Panc1 (cell line): ENCODE measurements at regions not wholly inside any gene's neighbourhood (a gene's known extent, or its start where the extent isn't known, plus 50 kb on each side); places are given as distances from the start of the nearest gene placed in this dataset.

Experiments
- POLR2AphosphoS5 ChIP-seq: IDR thresholded peaks from 2 replicates; pipeline ENCODE4 v1.6.1; 2012; ENCODE audit warnings: mild to moderate bottlenecking, low read depth, low read length, moderate library complexity
- SIN3A ChIP-seq: IDR thresholded peaks from 2 replicates; pipeline ENCODE4 v1.6.1; 2012; ENCODE audit warnings: low read depth, mild to moderate bottlenecking, low read length, moderate library complexity, borderline replicate concordance; ENCODE audit not compliant: insufficient read depth
- TF ChIP-seq, protein P1 (sequence below): fragments of 450-650 bp; IDR thresholded peaks from 2 replicates; pipeline ENCODE4 v1.5.1; 2017; ENCODE audit warnings: mild to moderate bottlenecking
- TF ChIP-seq, protein P2 (sequence below), 2 experiments: IDR thresholded peaks; 2 replicates each; pipeline ENCODE4 v1.6.1; 2011 to 2012; ENCODE audit warnings: low read depth in 2 of 2, control low read depth in 1 of 2, low read length in 1 of 2, mild to moderate bottlenecking in 1 of 2, moderate library complexity in 1 of 2; ENCODE audit not compliant: insufficient read depth in 1 of 2

DNA sequence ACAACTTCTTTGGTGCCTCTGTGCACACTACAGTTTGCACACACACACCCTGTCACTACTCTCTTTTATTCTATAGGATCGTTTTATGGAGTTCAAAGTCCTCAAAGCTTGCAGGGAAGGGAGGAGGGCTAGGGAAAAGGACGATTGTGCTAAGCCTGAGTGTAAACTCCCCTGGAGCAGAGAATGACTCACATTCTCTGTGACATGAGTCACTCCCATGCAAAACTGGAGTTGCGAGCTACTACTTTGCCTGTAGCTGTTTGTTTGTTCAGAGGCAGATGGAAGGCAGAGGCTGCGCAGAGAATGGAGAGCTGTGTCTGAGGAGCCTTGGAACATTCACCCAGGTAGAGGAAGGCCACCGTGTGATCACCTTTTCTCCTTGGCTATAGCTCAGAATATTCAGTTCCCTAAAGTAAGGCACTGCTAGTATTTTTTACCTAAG is 80.5 kb upstream of the MBNL2 start:
- TF ChIP-seq, protein P1, sequence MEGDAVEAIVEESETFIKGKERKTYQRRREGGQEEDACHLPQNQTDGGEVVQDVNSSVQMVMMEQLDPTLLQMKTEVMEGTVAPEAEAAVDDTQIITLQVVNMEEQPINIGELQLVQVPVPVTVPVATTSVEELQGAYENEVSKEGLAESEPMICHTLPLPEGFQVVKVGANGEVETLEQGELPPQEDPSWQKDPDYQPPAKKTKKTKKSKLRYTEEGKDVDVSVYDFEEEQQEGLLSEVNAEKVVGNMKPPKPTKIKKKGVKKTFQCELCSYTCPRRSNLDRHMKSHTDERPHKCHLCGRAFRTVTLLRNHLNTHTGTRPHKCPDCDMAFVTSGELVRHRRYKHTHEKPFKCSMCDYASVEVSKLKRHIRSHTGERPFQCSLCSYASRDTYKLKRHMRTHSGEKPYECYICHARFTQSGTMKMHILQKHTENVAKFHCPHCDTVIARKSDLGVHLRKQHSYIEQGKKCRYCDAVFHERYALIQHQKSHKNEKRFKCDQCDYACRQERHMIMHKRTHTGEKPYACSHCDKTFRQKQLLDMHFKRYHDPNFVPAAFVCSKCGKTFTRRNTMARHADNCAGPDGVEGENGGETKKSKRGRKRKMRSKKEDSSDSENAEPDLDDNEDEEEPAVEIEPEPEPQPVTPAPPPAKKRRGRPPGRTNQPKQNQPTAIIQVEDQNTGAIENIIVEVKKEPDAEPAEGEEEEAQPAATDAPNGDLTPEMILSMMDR, result no peak
- TF ChIP-seq SIN3A, result 0 out of 2 replicates have a peak, but pooled peaks have one; percentile 54
- peak; percentile 88 for TF ChIP-seq POLR2AphosphoS5
- TF ChIP-seq, protein P2, sequence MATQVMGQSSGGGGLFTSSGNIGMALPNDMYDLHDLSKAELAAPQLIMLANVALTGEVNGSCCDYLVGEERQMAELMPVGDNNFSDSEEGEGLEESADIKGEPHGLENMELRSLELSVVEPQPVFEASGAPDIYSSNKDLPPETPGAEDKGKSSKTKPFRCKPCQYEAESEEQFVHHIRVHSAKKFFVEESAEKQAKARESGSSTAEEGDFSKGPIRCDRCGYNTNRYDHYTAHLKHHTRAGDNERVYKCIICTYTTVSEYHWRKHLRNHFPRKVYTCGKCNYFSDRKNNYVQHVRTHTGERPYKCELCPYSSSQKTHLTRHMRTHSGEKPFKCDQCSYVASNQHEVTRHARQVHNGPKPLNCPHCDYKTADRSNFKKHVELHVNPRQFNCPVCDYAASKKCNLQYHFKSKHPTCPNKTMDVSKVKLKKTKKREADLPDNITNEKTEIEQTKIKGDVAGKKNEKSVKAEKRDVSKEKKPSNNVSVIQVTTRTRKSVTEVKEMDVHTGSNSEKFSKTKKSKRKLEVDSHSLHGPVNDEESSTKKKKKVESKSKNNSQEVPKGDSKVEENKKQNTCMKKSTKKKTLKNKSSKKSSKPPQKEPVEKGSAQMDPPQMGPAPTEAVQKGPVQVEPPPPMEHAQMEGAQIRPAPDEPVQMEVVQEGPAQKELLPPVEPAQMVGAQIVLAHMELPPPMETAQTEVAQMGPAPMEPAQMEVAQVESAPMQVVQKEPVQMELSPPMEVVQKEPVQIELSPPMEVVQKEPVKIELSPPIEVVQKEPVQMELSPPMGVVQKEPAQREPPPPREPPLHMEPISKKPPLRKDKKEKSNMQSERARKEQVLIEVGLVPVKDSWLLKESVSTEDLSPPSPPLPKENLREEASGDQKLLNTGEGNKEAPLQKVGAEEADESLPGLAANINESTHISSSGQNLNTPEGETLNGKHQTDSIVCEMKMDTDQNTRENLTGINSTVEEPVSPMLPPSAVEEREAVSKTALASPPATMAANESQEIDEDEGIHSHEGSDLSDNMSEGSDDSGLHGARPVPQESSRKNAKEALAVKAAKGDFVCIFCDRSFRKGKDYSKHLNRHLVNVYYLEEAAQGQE (IDR thresholded peaks at IDR 0.05; ENCODE audit: insufficient read depth in 1 of 2, low read depth in 2 of 2, low read length in 1 of 2), result no peak
